Heart left ventricle (tissue), 13 donors: ENCODE measurements at regions not wholly inside any gene's neighbourhood (a gene's known extent, or its start where the extent isn't known, plus 50 kb on each side); places are given as distances from the start of the nearest gene placed in this dataset.

Source experiments
- POLR2A ChIP-seq, 2 donors: fragments of 450-650 bp; IDR thresholded peaks; one replicate each; pipeline ENCODE4 v1.6.1; 2017; ENCODE audit warnings: antibody characterized with exemption in 2 of 2, mild to moderate bottlenecking in 2 of 2, moderate library complexity in 2 of 2
- TF ChIP-seq, protein P1 (sequence below), 12 donors: fragments of 200-600 bp; sonication (generic) in 4 of 12; IDR thresholded peaks; one replicate each; pipeline versions ENCODE4 v1.5.0 to v1.8.0; 2018 to 2022; ENCODE audit warnings: antibody characterized with exemption in 12 of 12, mild to moderate bottlenecking in 5 of 12
- donor health status: ischemic (EF 13 %, LVEDD 7.1; RV severe dilation, severe dysfunction).
- donor health status: DM: no; HTN: yes; CAD: no.
- donor health status: DM: no; HTN: no; CAD: no.
- donor health status: ischemic (EF 25% LVEDD 6.9; RV normal size, moderate dysfunction).
- donor health status: ischemic (EF 25% LVEDD 5.7; RV mildly dilated, moderate dysfunction).
- donor health status: ischemic (EF 35%, LVEDD 5.7; RV mildly dilated, moderate dysfunction).
- donor health status: nonischemic (EF 11% LVEDD 7.7; RV severe dilation, severe dysfunction).
- donor health status: DM: yes; HTN: yes; CAD: no.
- donor health status: PGD.
- donor health status: ischemic (EF 29% LVEDD 5.4; RV normal size, mild dysfunction).
- donor health status: nonischemic (EF 23%, LVEDD 6.1; RV moderate dilation, normal function).

DNA sequence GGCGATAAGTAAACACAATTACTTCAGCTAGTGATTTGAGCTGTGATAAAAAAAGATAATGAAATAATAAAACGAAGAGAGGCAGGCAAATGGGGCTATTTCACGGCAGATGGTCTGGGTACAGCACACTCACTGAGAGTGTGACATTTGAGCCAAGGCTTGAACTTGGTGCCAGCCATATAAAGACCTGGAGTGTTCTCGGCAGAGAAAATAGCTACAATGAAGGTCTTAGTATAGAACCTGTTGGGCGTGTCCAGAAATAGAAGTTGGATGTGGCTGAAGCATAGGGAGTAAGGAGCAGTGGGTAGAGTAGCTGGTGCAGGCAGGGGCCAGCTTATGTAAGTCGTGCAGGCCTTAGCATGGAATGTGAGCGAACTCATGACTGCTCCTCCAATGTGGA lies 660.3 kb upstream of the WWC1 start:
- TF ChIP-seq, protein P1, sequence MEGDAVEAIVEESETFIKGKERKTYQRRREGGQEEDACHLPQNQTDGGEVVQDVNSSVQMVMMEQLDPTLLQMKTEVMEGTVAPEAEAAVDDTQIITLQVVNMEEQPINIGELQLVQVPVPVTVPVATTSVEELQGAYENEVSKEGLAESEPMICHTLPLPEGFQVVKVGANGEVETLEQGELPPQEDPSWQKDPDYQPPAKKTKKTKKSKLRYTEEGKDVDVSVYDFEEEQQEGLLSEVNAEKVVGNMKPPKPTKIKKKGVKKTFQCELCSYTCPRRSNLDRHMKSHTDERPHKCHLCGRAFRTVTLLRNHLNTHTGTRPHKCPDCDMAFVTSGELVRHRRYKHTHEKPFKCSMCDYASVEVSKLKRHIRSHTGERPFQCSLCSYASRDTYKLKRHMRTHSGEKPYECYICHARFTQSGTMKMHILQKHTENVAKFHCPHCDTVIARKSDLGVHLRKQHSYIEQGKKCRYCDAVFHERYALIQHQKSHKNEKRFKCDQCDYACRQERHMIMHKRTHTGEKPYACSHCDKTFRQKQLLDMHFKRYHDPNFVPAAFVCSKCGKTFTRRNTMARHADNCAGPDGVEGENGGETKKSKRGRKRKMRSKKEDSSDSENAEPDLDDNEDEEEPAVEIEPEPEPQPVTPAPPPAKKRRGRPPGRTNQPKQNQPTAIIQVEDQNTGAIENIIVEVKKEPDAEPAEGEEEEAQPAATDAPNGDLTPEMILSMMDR (IDR thresholded peaks at IDR 0.05) = no peak
- no peak for TF ChIP-seq POLR2A (IDR thresholded peaks at IDR 0.05)
